ENCODE measurements at regions not wholly inside any gene's neighbourhood (a gene's known extent, or its start where the extent isn't known, plus 50 kb on each side); places are given as distances from the start of the nearest gene placed in this dataset.

GRCh38 chr13:22447132-22447886 is 733.5 kb upstream of the SGCG start:
- POLR2A ChIA-PET (ENCODE audit: partially characterized antibody): no interaction called here
- H2AFZ ChIP-seq (ENCODE audit: low read length): no peak overlapping the region
- no peaks in the 10 kb centered on the region for H3K27me3 ChIP-seq (replicated peaks in 1 of 4; ENCODE audit: control insufficient read depth in 3 of 4, extremely low read depth in 1 of 4, insufficient read depth in 3 of 4, low read length in 3 of 4)
- no peak overlapping the region for H3K9ac ChIP-seq (replicated peaks in 1 of 4; ENCODE audit: extremely low read depth in 1 of 4, low read depth in 3 of 4, low read length in 3 of 4)
- no peak overlapping the region for H4K91ac ChIP-seq (replicated peaks; ENCODE audit: insufficient read length, low read length)
- no peak overlapping the region for H3K56ac ChIP-seq (replicated peaks; ENCODE audit: insufficient read length, low read depth, low read length)
- no peak overlapping the region for H3K18ac ChIP-seq (ENCODE audit: extremely low read depth, low read length)
- peaks cover 0 to 2% of the 10 kb centered on the region in 2 experiments; a peak in 1 of 4 replicates for H3K9me3 ChIP-seq (ENCODE audit: insufficient read depth in 2 of 2, low read depth in 1 of 2, low read length in 1 of 2)
- no peak overlapping the region for H2BK20ac ChIP-seq (ENCODE audit: low read length)
- no peak overlapping the region for H3K4me2 ChIP-seq (ENCODE audit: insufficient read depth in 1 of 2, low read depth in 2 of 2, low read length in 2 of 2)
- no peak overlapping the region for H4K8ac ChIP-seq (ENCODE audit: extremely low read depth, insufficient read depth, low read length)
- H3K79me2 ChIP-seq (ENCODE audit: control insufficient read depth in 1 of 2, insufficient read depth in 2 of 2, low read length in 2 of 2): no peaks in the 10 kb centered on the region
- DNase-seq (ENCODE audit: low read depth in 1 of 2, low spot score in 2 of 2) (no peak), FAIRE-seq (no peak)
- no peak overlapping the region for H3K14ac ChIP-seq (ENCODE audit: insufficient read length)
- WGBS, 2 experiments (ENCODE audit: extremely low coverage in 1 of 2, insufficient coverage in 1 of 2, insufficient read length in 1 of 2, insufficient replicate concordance in 2 of 2, low coverage in 1 of 2, low lambda C conversion rate in 2 of 2, missing lambda C conversion rate in 1 of 2): 82% methylated on average over 7 of the region's 7 CpGs; no CpG with 5 or more reads in 1 of the 2 experiments
- H2BK5ac ChIP-seq (ENCODE audit: low read depth, low read length): no peak overlapping the region
- H2BK120ac ChIP-seq (replicated peaks; ENCODE audit: low read depth, low read length): no peak overlapping the region
- H3K4me3 ChIP-seq (ENCODE audit: extremely low read depth in 1 of 4, insufficient read depth in 2 of 4, low read depth in 3 of 4, low read length in 4 of 4): no peak overlapping the region
- H4K5ac ChIP-seq (ENCODE audit: insufficient read length, low read depth, low read length): no peak overlapping the region
- no peaks in the 10 kb centered on the region for H3K23me2 ChIP-seq (ENCODE audit: low read depth, low read length)
- no peak for TF ChIP-seq SAP30 (IDR thresholded peaks at IDR 0.05; ENCODE audit: insufficient read depth, insufficient replicate concordance, low read length)
- TF ChIP-seq ATF3 (IDR thresholded peaks at IDR 0.05; ENCODE audit: insufficient read depth, low read depth, low read length): no peak
- TF ChIP-seq ATF2 (IDR thresholded peaks at IDR 0.05; ENCODE audit: low read length): no peak
- no peak for TF ChIP-seq POU5F1 (IDR thresholded peaks at IDR 0.05; ENCODE audit: low read depth, low read length)
- H3K27ac ChIP-seq (ENCODE audit: low read depth, low read length): no peak overlapping the region
- H3K4ac ChIP-seq (replicated peaks; ENCODE audit: insufficient read length, low read depth, low read length): no peak overlapping the region
- no peak overlapping the region for H2AK5ac ChIP-seq (ENCODE audit: low read depth, low read length)
- no peaks in the 10 kb centered on the region for H3K36me3 ChIP-seq (ENCODE audit: control insufficient read depth in 2 of 4, insufficient read depth in 4 of 4, low read length in 3 of 4)
- H2BK15ac ChIP-seq (ENCODE audit: low read length): no peak overlapping the region
- H2BK12ac ChIP-seq (ENCODE audit: low read depth, low read length): no peak overlapping the region
- H3K4me1 ChIP-seq (replicated peaks in 1 of 4; ENCODE audit: control insufficient read depth in 3 of 4, insufficient read depth in 4 of 4, low read length in 3 of 4): peaks cover 0 to 6% (median 0%) of the 10 kb centered on the region in 4 experiments; a peak in 1 of 7 replicates
- no peak overlapping the region for H3K23ac ChIP-seq (ENCODE audit: insufficient read length)
- CTCF ChIA-PET (ENCODE audit: partially characterized antibody): interaction anchor here (0.7 kb wide), 1 partner anchor 104 kb away, joined by 3 read pairs; no protein-coding TSS in a partner anchor
- no peaks in the 10 kb centered on the region for H4K20me1 ChIP-seq (replicated peaks in 1 of 2; ENCODE audit: control insufficient read depth in 1 of 2, insufficient read depth in 2 of 2, low read length in 2 of 2)
- no peaks in the 10 kb centered on the region for H3K79me1 ChIP-seq (ENCODE audit: low read depth, low read length)
